Hepatocyte (in vitro differentiated cells): ENCODE measurements at regions not wholly inside any gene's neighbourhood (a gene's known extent, or its start where the extent isn't known, plus 50 kb on each side); places are given as distances from the start of the nearest gene placed in this dataset.

ENCODE experiments used
- DNase-seq: peaks from one replicate; pipeline ENCODE4 v3.0.0-alpha.2; 2016; ENCODE audit warnings: low spot score
- H2AFZ ChIP-seq: fragments of 200-600 bp; sonication (generic); 2 replicates; pipeline ENCODE4 v1.6.0; 2016; ENCODE audit warnings: antibody characterized with exemption, mild to moderate bottlenecking
- H3K27ac ChIP-seq: fragments of 200-600 bp; sonication (generic); 2 replicates; pipeline ENCODE4 v1.5.1; 2016; ENCODE audit warnings: mild to moderate bottlenecking
- H3K27me3 ChIP-seq: fragments of 200-600 bp; sonication (generic); 2 replicates; pipeline ENCODE4 v1.6.1; 2016
- H3K36me3 ChIP-seq: fragments of 200-600 bp; sonication (generic); replicated peaks from 2 replicates; pipeline ENCODE4 v1.5.1; 2016; ENCODE audit warnings: low read depth; ENCODE audit not compliant: insufficient read depth
- H3K4me1 ChIP-seq: fragments of 200-600 bp; sonication (generic); 2 replicates; pipeline ENCODE4 v1.5.1; 2016; ENCODE audit warnings: mild to moderate bottlenecking, moderate library complexity; ENCODE audit not compliant: insufficient read depth
- H3K4me2 ChIP-seq: fragments of 200-600 bp; sonication (generic); 2 replicates; pipeline ENCODE4 v1.6.0; 2016
- H3K4me3 ChIP-seq: fragments of 200-600 bp; sonication (generic); 2 replicates; pipeline ENCODE4 v1.5.1; 2016; ENCODE audit warnings: mild to moderate bottlenecking
- H3K79me2 ChIP-seq: fragments of 200-600 bp; sonication (generic); 2 replicates; pipeline ENCODE4 v1.6.0; 2017; ENCODE audit warnings: mild to moderate bottlenecking
- H3K9me2 ChIP-seq: fragments of 200-600 bp; sonication (generic); replicated peaks from 2 replicates; pipeline ENCODE4 v1.6.0; 2017; ENCODE audit warnings: mild to moderate bottlenecking; ENCODE audit not compliant: insufficient read depth
- H3K9me3 ChIP-seq: fragments of 200-600 bp; sonication (generic); 2 replicates; pipeline ENCODE4 v1.5.1; 2016; ENCODE audit warnings: low read depth, mild to moderate bottlenecking
- H4K20me1 ChIP-seq: fragments of 200-600 bp; sonication (generic); 2 replicates; pipeline ENCODE4 v1.6.0; 2016; ENCODE audit warnings: mild to moderate bottlenecking; ENCODE audit not compliant: insufficient read depth, poor library complexity, severe bottlenecking
- EZH2 ChIP-seq: fragments of 200-600 bp; sonication (generic); IDR thresholded peaks from 2 replicates; pipeline ENCODE4 v1.6.1; 2016; ENCODE audit warnings: antibody characterized with exemption, mild to moderate bottlenecking, borderline replicate concordance
- EZH2phosphoT487 ChIP-seq: fragments of 200-600 bp; sonication (generic); IDR thresholded peaks from one replicate; pipeline ENCODE4 v1.6.1; 2018; ENCODE audit warnings: antibody characterized with exemption, mild to moderate bottlenecking, low read depth, moderate library complexity; ENCODE audit not compliant: unreplicated experiment, severe bottlenecking
- WGBS: methylation state at CpG from one replicate; pipeline ENCODE4 v1.1.6; 2016; ENCODE audit warnings: low lambda C conversion rate; ENCODE audit errors: missing lambda C conversion rate; 5-methylcytosine and 5-hydroxymethylcytosine counted together
- TF ChIP-seq, protein P1 (sequence below): fragments of 200-600 bp; sonication (generic); IDR thresholded peaks from 2 replicates; pipeline ENCODE4 v1.5.1; 2016; ENCODE audit warnings: antibody characterized with exemption, mild to moderate bottlenecking; ENCODE audit not compliant: poor library complexity

DNA sequence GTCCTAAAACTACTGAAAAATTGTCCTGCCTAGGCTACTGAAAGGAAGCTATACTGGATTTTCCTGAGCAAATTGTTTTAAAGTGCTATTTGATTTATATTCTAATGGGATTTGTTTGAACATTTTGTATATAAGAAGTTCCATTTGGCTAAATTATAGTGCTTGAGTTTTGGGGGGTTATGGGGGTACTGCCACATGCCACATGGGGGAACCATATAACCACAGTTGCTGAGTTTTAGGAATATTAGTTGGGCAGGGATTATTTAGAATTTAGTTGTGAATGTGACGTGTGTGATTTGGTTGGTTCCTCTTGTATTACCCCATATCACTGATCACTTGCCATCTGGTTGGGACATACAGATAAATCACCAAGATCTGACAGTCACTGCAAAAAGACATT, 224.5 kb upstream of the TAPT1 start:
- no peaks in the 10 kb centered on the region for H3K36me3 ChIP-seq
- H3K9me3 ChIP-seq: no peaks in the 10 kb centered on the region
- no peak for DNase-seq
- H3K4me1 ChIP-seq: no peaks in the 10 kb centered on the region
- H3K79me2 ChIP-seq: no peaks in the 10 kb centered on the region
- no peaks in the 10 kb centered on the region for H3K27me3 ChIP-seq
- H3K4me3 ChIP-seq: no peak overlapping the region
- no peak overlapping the region for H3K4me2 ChIP-seq
- H3K27ac ChIP-seq: no peak overlapping the region
- 85% methylated on average over 1 of the region's 1 CpG for WGBS
- H2AFZ ChIP-seq: no peak overlapping the region
- TF ChIP-seq EZH2: no peak
- TF ChIP-seq, protein P1, sequence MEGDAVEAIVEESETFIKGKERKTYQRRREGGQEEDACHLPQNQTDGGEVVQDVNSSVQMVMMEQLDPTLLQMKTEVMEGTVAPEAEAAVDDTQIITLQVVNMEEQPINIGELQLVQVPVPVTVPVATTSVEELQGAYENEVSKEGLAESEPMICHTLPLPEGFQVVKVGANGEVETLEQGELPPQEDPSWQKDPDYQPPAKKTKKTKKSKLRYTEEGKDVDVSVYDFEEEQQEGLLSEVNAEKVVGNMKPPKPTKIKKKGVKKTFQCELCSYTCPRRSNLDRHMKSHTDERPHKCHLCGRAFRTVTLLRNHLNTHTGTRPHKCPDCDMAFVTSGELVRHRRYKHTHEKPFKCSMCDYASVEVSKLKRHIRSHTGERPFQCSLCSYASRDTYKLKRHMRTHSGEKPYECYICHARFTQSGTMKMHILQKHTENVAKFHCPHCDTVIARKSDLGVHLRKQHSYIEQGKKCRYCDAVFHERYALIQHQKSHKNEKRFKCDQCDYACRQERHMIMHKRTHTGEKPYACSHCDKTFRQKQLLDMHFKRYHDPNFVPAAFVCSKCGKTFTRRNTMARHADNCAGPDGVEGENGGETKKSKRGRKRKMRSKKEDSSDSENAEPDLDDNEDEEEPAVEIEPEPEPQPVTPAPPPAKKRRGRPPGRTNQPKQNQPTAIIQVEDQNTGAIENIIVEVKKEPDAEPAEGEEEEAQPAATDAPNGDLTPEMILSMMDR: peak; percentile 14
- no peaks in the 10 kb centered on the region for H3K9me2 ChIP-seq
- H4K20me1 ChIP-seq: no peaks in the 10 kb centered on the region

DNA sequence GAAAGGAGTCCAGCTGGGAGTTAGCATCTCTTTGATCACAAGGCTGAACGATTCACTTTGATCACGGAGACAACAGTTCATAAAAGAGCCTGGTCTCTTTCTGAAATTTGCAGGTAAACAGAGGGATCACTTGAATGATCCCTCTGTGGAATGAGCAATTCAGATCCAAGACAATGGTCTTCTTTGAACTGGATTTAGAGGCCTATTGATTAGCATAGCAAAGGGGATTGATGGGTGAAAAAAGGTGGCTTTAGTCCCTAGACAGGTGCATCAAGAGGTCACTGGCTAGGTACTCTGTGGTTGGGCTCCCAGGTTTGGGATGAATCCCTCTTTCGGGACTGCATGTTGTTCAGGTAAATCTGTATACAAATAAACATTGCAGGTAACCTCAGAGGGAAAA, 223.8 kb upstream of the TAPT1 start:
- Histone ChIP-seq H3K4me3 (no peak overlapping the region), H3K4me1 (no peaks in the 10 kb centered on the region), H3K27ac (no peak overlapping the region), H3K9me2 (no peaks in the 10 kb centered on the region), H3K4me2 (no peak overlapping the region), H3K36me3 (no peaks in the 10 kb centered on the region), H2AFZ (no peak overlapping the region), H3K27me3 (no peaks in the 10 kb centered on the region), H3K9me3 (no peaks in the 10 kb centered on the region), H3K79me2 (no peaks in the 10 kb centered on the region), H4K20me1 (no peaks in the 10 kb centered on the region)
- WGBS: 33% methylated on average over 3 of the region's 3 CpGs
- TF ChIP-seq EZH2: no peak
- TF ChIP-seq EZH2phosphoT487: no peak
- TF ChIP-seq, protein P1: no peak
- DNase-seq: no peak

DNA sequence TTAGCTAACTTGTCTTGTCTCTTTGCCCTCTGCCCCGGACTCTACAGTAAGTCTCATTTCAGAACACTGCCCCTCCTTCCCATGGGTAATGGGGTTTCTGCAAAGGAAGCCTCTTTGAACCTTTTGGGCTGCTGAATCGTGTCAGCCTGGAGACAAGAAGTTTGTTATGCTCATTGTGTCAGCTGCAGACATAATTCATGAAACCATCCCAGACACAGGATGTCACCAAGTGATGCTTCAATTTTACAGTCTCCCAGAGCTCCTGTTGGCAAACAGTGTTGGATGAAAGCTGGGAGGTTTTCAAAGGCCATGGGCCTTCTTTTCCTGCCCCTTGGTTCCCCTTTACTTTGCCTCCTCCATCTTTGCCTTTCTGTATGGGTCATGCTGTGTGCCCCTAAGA, 223.1 kb upstream of the TAPT1 start:
- Histone ChIP-seq H3K36me3 (no peaks in the 10 kb centered on the region), H3K4me2 (no peak overlapping the region), H3K27ac (no peak overlapping the region), H4K20me1 (no peaks in the 10 kb centered on the region), H3K27me3 (no peaks in the 10 kb centered on the region), H3K79me2 (no peaks in the 10 kb centered on the region), H3K9me3 (no peaks in the 10 kb centered on the region), H3K4me1 (no peaks in the 10 kb centered on the region), H3K9me2 (no peaks in the 10 kb centered on the region), H3K4me3 (no peak overlapping the region), H2AFZ (no peak overlapping the region)
- TF ChIP-seq, protein P1: no peak
- TF ChIP-seq EZH2phosphoT487 (no peak), EZH2 (no peak)
- no peak for DNase-seq
- WGBS: 74% methylated on average over 2 of the region's 2 CpGs

DNA sequence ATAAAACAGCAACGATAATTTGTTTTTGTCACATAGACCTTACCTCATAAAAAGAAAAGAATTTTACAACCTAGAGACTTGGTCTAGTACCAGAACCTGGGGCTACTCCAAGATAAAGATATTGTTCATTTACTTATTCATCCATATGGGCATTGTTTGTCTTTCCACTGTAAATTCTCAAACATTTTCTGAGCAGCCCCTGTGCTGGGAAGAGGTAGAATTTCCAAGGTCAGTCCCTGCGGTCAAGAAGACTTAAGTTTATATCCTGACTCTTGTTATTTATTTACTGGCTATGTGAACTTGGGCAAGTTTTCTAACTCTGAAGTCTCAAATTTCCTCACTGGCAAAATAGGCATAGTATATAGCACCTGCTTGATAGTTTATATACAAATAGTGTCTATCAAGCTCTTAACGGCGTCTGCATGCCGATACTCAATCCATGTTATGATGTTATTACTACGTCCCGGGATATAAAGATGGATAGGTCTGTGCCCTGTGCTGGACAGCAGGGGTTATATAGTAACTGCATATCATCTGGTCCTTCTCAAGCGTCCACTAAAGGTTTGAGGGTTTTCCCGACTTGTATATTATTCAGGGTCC, 222.1 kb upstream of the TAPT1 start:
- Histone ChIP-seq H3K4me3 (no peak overlapping the region), H4K20me1 (no peaks in the 10 kb centered on the region), H2AFZ (no peak overlapping the region), H3K9me3 (no peaks in the 10 kb centered on the region), H3K27ac (no peak overlapping the region), H3K36me3 (no peaks in the 10 kb centered on the region), H3K4me2 (no peak overlapping the region), H3K79me2 (no peaks in the 10 kb centered on the region), H3K9me2 (no peaks in the 10 kb centered on the region), H3K27me3 (no peaks in the 10 kb centered on the region), H3K4me1 (no peaks in the 10 kb centered on the region)
- no peak for TF ChIP-seq EZH2phosphoT487
- TF ChIP-seq EZH2: no peak
- TF ChIP-seq, protein P1: no peak
- WGBS: 79% methylated on average over 9 of the region's 9 CpGs
- no peak for DNase-seq
